SK-N-SH treated with all-trans-retinoic acid at 6 μM for 48 hours (cell line): ENCODE measurements at regions not wholly inside any gene's neighbourhood (a gene's known extent, or its start where the extent isn't known, plus 50 kb on each side); places are given as distances from the start of the nearest gene placed in this dataset.

Experiments
- ATAC-seq: fragments of 200-7000 bp; cut with Tn5 transposase; 3 replicates; pipeline ENCODE4 v1.9.1; 2020; ENCODE audit warnings: mild to moderate bottlenecking, moderate library complexity
- ARNTL ChIP-seq: fragments of 450-650 bp; formaldehyde crosslinking; IDR thresholded peaks from 2 replicates; pipeline ENCODE4 v1.5.0; 2020; ENCODE audit warnings: low read depth, mild to moderate bottlenecking, moderate library complexity, borderline replicate concordance
- BACH2 ChIP-seq: fragments of 250-450 bp; sonication (Bioruptor Pico); IDR thresholded peaks from 2 replicates; pipeline ENCODE4 v1.9.0; 2021; ENCODE audit warnings: mild to moderate bottlenecking, borderline replicate concordance
- CREB5 ChIP-seq: fragments of 250-450 bp; sonication (Bioruptor Pico); IDR thresholded peaks from 2 replicates; pipeline ENCODE4 v1.5.1; 2020; ENCODE audit warnings: low read depth, mild to moderate bottlenecking, moderate library complexity
- CSDC2 ChIP-seq: fragments of 250-450 bp; sonication (Bioruptor Pico); IDR thresholded peaks from 2 replicates; pipeline ENCODE4 v1.5.0; 2020; ENCODE audit warnings: mild to moderate bottlenecking, moderate library complexity
- CSRNP3 ChIP-seq: fragments of 250-450 bp; sonication (Bioruptor Pico); IDR thresholded peaks from 2 replicates; pipeline ENCODE4 v1.5.1; 2021; ENCODE audit warnings: mild to moderate bottlenecking, moderate library complexity
- ESRRG ChIP-seq: fragments of 250-450 bp; sonication (Bioruptor Pico); IDR thresholded peaks from 2 replicates; pipeline ENCODE4 v1.6.1; 2021; ENCODE audit warnings: mild to moderate bottlenecking
- GLIS3 ChIP-seq: fragments of 250-450 bp; sonication (Bioruptor Pico); IDR thresholded peaks from 2 replicates; pipeline ENCODE4 v1.5.0; 2020; ENCODE audit warnings: mild to moderate bottlenecking, moderate library complexity
- ISL1 ChIP-seq: fragments of 250-450 bp; sonication (Bioruptor Pico); IDR thresholded peaks from 2 replicates; pipeline ENCODE4 v2.1.2; 2022; ENCODE audit warnings: mild to moderate bottlenecking, moderate library complexity
- OSR1 ChIP-seq: fragments of 250-450 bp; sonication (Bioruptor Pico); IDR thresholded peaks from 2 replicates; pipeline ENCODE4 v1.8.0; 2022; ENCODE audit warnings: moderate library complexity, mild to moderate bottlenecking, inconsistent platforms
- PATZ1 ChIP-seq: fragments of 250-450 bp; sonication (Bioruptor Pico); IDR thresholded peaks from 2 replicates; pipeline ENCODE4 v1.8.0; 2020; ENCODE audit warnings: mild to moderate bottlenecking, moderate library complexity, borderline replicate concordance
- POU6F1 ChIP-seq: fragments of 250-450 bp; sonication (Bioruptor Pico); IDR thresholded peaks from 2 replicates; pipeline ENCODE4 v1.8.0; 2021; ENCODE audit warnings: low read depth, mild to moderate bottlenecking, moderate library complexity, borderline replicate concordance
- PPARA ChIP-seq: fragments of 250-450 bp; sonication (Bioruptor Pico); IDR thresholded peaks from 2 replicates; pipeline ENCODE4 v1.5.0; 2020; ENCODE audit warnings: mild to moderate bottlenecking, borderline replicate concordance
- RARB ChIP-seq: fragments of 250-450 bp; sonication (Bioruptor Pico); IDR thresholded peaks from 2 replicates; pipeline ENCODE4 v1.8.0; 2021; ENCODE audit warnings: mild to moderate bottlenecking, moderate library complexity
- SNAI2 ChIP-seq: fragments of 250-450 bp; sonication (Bioruptor Pico); IDR thresholded peaks from 2 replicates; pipeline ENCODE4 v1.5.0; 2020; ENCODE audit warnings: mild to moderate bottlenecking, moderate library complexity
- TCF4 ChIP-seq: fragments of 250-450 bp; sonication (Bioruptor Pico); IDR thresholded peaks from 2 replicates; pipeline ENCODE4 v1.8.0; 2021; ENCODE audit warnings: mild to moderate bottlenecking, moderate library complexity, borderline replicate concordance
- TOX ChIP-seq: fragments of 250-450 bp; sonication (Bioruptor Pico); IDR thresholded peaks from 2 replicates; pipeline ENCODE4 v1.8.0; 2021; ENCODE audit warnings: mild to moderate bottlenecking, moderate library complexity, borderline replicate concordance
- ZC3H10 ChIP-seq: fragments of 250-450 bp; sonication (Bioruptor Pico); IDR thresholded peaks from 2 replicates; pipeline ENCODE4 v1.5.1; 2021; ENCODE audit warnings: mild to moderate bottlenecking, moderate library complexity
- ZFP30 ChIP-seq: fragments of 450-650 bp; formaldehyde crosslinking; IDR thresholded peaks from 2 replicates; pipeline ENCODE4 v1.5.0; 2022; ENCODE audit warnings: mild to moderate bottlenecking, moderate library complexity
- ZNF565 ChIP-seq: fragments of 450-650 bp; formaldehyde crosslinking; conservative IDR thresholded peaks from 2 replicates; pipeline ENCODE4 v1.5.0; 2020; ENCODE audit warnings: low read depth, mild to moderate bottlenecking, moderate library complexity
- ZNF70 ChIP-seq: fragments of 450-650 bp; formaldehyde crosslinking; IDR thresholded peaks from 2 replicates; pipeline ENCODE4 v1.5.0; 2020; ENCODE audit warnings: mild to moderate bottlenecking, moderate library complexity
- ZNF8 ChIP-seq: fragments of 450-650 bp; formaldehyde crosslinking; IDR thresholded peaks from 2 replicates; pipeline ENCODE4 v1.5.0; 2020; ENCODE audit warnings: mild to moderate bottlenecking, moderate library complexity
- TF ChIP-seq, protein P1 (sequence below): fragments of 250-450 bp; sonication (Bioruptor Pico); IDR thresholded peaks from 2 replicates; pipeline ENCODE4 v1.5.0; 2020; ENCODE audit warnings: mild to moderate bottlenecking, moderate library complexity

DNA sequence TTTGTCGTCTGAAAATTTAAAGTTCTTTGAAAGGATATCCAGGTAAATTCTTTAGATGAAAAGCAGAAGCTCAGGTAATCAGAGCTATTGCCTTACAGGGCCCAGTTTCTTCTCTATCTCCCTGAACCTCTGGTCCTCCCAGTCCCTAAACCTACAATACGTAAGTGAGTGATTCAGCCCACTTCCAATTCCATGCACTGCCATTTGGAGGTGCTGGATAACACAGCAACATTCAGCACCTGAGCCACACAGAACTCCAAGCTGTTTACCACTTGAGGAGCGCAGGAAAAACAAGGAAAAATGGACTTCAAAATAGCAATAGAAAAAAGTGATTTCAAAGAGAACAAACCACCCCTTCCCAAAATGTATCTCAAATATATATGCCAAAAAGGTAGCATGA is 105.0 kb upstream of the DNAJC10 start:
- no peak for TF ChIP-seq ZFP30 (CRISPR knock-in tag)
- TF ChIP-seq ZNF8: no peak
- no peak for TF ChIP-seq CSDC2 (CRISPR knock-in tag)
- no peak for TF ChIP-seq CSRNP3 (CRISPR knock-in tag)
- TF ChIP-seq TOX (CRISPR knock-in tag): no peak
- TF ChIP-seq ZC3H10 (CRISPR knock-in tag): no peak
- no peak for TF ChIP-seq BACH2 (CRISPR knock-in tag)
- TF ChIP-seq SNAI2 (CRISPR knock-in tag): no peak
- TF ChIP-seq, protein P1, sequence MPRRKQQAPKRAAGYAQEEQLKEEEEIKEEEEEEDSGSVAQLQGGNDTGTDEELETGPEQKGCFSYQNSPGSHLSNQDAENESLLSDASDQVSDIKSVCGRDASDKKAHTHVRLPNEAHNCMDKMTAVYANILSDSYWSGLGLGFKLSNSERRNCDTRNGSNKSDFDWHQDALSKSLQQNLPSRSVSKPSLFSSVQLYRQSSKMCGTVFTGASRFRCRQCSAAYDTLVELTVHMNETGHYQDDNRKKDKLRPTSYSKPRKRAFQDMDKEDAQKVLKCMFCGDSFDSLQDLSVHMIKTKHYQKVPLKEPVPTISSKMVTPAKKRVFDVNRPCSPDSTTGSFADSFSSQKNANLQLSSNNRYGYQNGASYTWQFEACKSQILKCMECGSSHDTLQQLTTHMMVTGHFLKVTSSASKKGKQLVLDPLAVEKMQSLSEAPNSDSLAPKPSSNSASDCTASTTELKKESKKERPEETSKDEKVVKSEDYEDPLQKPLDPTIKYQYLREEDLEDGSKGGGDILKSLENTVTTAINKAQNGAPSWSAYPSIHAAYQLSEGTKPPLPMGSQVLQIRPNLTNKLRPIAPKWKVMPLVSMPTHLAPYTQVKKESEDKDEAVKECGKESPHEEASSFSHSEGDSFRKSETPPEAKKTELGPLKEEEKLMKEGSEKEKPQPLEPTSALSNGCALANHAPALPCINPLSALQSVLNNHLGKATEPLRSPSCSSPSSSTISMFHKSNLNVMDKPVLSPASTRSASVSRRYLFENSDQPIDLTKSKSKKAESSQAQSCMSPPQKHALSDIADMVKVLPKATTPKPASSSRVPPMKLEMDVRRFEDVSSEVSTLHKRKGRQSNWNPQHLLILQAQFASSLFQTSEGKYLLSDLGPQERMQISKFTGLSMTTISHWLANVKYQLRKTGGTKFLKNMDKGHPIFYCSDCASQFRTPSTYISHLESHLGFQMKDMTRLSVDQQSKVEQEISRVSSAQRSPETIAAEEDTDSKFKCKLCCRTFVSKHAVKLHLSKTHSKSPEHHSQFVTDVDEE (CRISPR knock-in tag): no peak
- no peak for TF ChIP-seq ZNF70
- no peak for TF ChIP-seq POU6F1 (CRISPR knock-in tag)
- TF ChIP-seq PPARA (CRISPR knock-in tag): no peak
- TF ChIP-seq ESRRG (CRISPR knock-in tag): no peak
- no peak for TF ChIP-seq ARNTL (CRISPR knock-in tag)
- no peak for TF ChIP-seq PATZ1 (CRISPR knock-in tag)
- no peak for TF ChIP-seq ZNF565 (CRISPR knock-in tag)
- TF ChIP-seq GLIS3 (CRISPR knock-in tag): no peak
- ATAC-seq: no peak

- no peak for ATAC-seq
- no peak for TF ChIP-seq ZC3H10 (CRISPR knock-in tag)
- TF ChIP-seq ESRRG (CRISPR knock-in tag): no peak
- no peak for TF ChIP-seq ARNTL (CRISPR knock-in tag)
- TF ChIP-seq TCF4: no peak
- TF ChIP-seq, protein P1 (CRISPR knock-in tag): no peak
- no peak for TF ChIP-seq PPARA (CRISPR knock-in tag)
- no peak for TF ChIP-seq SNAI2 (CRISPR knock-in tag)
- TF ChIP-seq ISL1: no peak
- no peak for TF ChIP-seq CSRNP3 (CRISPR knock-in tag)
- no peak for TF ChIP-seq PATZ1 (CRISPR knock-in tag)
- TF ChIP-seq ZNF70: no peak
- TF ChIP-seq ZNF565 (CRISPR knock-in tag): no peak
- no peak for TF ChIP-seq BACH2 (CRISPR knock-in tag)
- TF ChIP-seq OSR1: no peak
- no peak for TF ChIP-seq ZNF8
- no peak for TF ChIP-seq CREB5 (CRISPR knock-in tag)
- no peak for TF ChIP-seq CSDC2 (CRISPR knock-in tag)
- no peak for TF ChIP-seq RARB (CRISPR knock-in tag)
- no peak for TF ChIP-seq GLIS3 (CRISPR knock-in tag)
- TF ChIP-seq, all 23 proteins: peak for 0
Measured at GRCh38 chr2:182615036-182615435, 101.0 kb upstream of the DNAJC10 start.
